IMR-90 (cell line): ENCODE measurements at regions not wholly inside any gene's neighbourhood (a gene's known extent, or its start where the extent isn't known, plus 50 kb on each side); places are given as distances from the start of the nearest gene placed in this dataset.

Experiments
- ATAC-seq: fragments of 200-7000 bp; cut with Tn5 transposase; 2 replicates; pipeline ENCODE4 v1.9.1; 2020; ENCODE audit warnings: low read depth, mild to moderate bottlenecking, moderate library complexity
- BruUV-seq: library from RNA; stranded (reverse); fragments of 400-500 nt; replicated peaks from 2 replicates; lab custom pipeline; 2021; lab: Mats Ljungman, UMichigan
- CTCF ChIA-PET: fragments of 300-600 bp; formaldehyde crosslinking; extraction: SDS; loops from one replicate; lab custom pipeline; 2021; ENCODE audit warnings: antibody characterized with exemption; lab: Yijun Ruan, JAX
- POLR2A ChIA-PET: fragments of 300-600 bp; sonication (Branson Sonifier 250); formaldehyde crosslinking; loops from one replicate; lab custom pipeline; 2022; ENCODE audit warnings: antibody characterized with exemption; ENCODE audit not compliant: unreplicated experiment; lab: Charles Lee
- DNase-seq: peaks from one replicate; pipeline ENCODE4 v3.0.0; 2013
- H2AFZ ChIP-seq: replicated peaks from 2 replicates; pipeline ENCODE3; 2013; ENCODE audit warnings: low read length, mild to moderate bottlenecking; ENCODE audit not compliant: poor library complexity
- H2AK5ac ChIP-seq: 2 replicates; pipeline ENCODE4 v1.6.1; 2013; ENCODE audit warnings: low read depth, low read length, inconsistent platforms
- H2AK9ac ChIP-seq: replicated peaks from 2 replicates; pipeline ENCODE3; 2013; ENCODE audit warnings: mild to moderate bottlenecking, low read depth, low read length, moderate library complexity; ENCODE audit not compliant: poor library complexity
- H2BK120ac ChIP-seq: 2 replicates; pipeline ENCODE4 v1.6.1; 2013; ENCODE audit warnings: low read depth, low read length, inconsistent platforms
- H2BK15ac ChIP-seq: 3 replicates; pipeline ENCODE4 v1.6.1; 2013; ENCODE audit warnings: low read depth, low read length, inconsistent platforms
- H2BK20ac ChIP-seq: 2 replicates; pipeline ENCODE4 v1.6.1; 2013; ENCODE audit warnings: low read depth, mild to moderate bottlenecking, inconsistent platforms, low read length, moderate library complexity
- H2BK5ac ChIP-seq: 2 replicates; pipeline ENCODE4 v1.6.1; 2013; ENCODE audit warnings: mild to moderate bottlenecking, low read depth, low read length, inconsistent platforms; ENCODE audit not compliant: poor library complexity, severe bottlenecking
- H3K14ac ChIP-seq: replicated peaks from 2 replicates; pipeline ENCODE4 v1.6.1; 2013; ENCODE audit warnings: low read depth, low read length, inconsistent platforms
- H3K18ac ChIP-seq: 2 replicates; pipeline ENCODE4 v1.6.1; 2013; ENCODE audit warnings: low read depth, low read length, control low read depth
- H3K23ac ChIP-seq: 2 replicates; pipeline ENCODE4 v1.6.1; 2013; ENCODE audit warnings: low read depth, low read length, inconsistent platforms
- H3K27ac ChIP-seq: 2 replicates; pipeline ENCODE4 v1.5.1; 2013; ENCODE audit warnings: mild to moderate bottlenecking, control low read depth, low read length; ENCODE audit not compliant: insufficient read depth
- H3K27me3 ChIP-seq: 2 replicates; pipeline ENCODE4 v1.6.1; 2013; ENCODE audit warnings: low read length; ENCODE audit not compliant: control insufficient read depth, insufficient read depth
- H3K36me3 ChIP-seq: 2 replicates; pipeline ENCODE4 v1.6.1; 2013; ENCODE audit warnings: low read length, mixed read lengths; ENCODE audit not compliant: control insufficient read depth, insufficient read depth
- H3K4ac ChIP-seq: 2 replicates; pipeline ENCODE4 v1.6.1; 2013; ENCODE audit warnings: low read depth, low read length, inconsistent platforms
- H3K4me1 ChIP-seq: 2 replicates; pipeline ENCODE4 v1.6.1; 2013; ENCODE audit warnings: low read length, mixed read lengths; ENCODE audit not compliant: control insufficient read depth, insufficient read depth
- H3K4me2 ChIP-seq: 2 replicates; pipeline ENCODE4 v1.6.1; 2013; ENCODE audit warnings: low read depth, mild to moderate bottlenecking, control low read depth, low read length, moderate library complexity
- H3K4me3 ChIP-seq: 2 replicates; pipeline ENCODE4 v1.5.1; 2013; ENCODE audit warnings: low read depth, mild to moderate bottlenecking, control low read depth, low read length, moderate library complexity; ENCODE audit not compliant: insufficient read depth
- H3K56ac ChIP-seq: 2 replicates; pipeline ENCODE4 v1.6.1; 2013; ENCODE audit warnings: low read length, inconsistent platforms; ENCODE audit not compliant: insufficient read depth; ENCODE audit errors: extremely low read depth
- H3K79me1 ChIP-seq, 2 experiments: 2 replicates each; pipeline ENCODE4 v1.6.1; 2013; ENCODE audit warnings: low read length in 2 of 2, inconsistent platforms in 1 of 2, low read depth in 1 of 2
- H3K9ac ChIP-seq: 2 replicates; pipeline ENCODE4 v1.6.1; 2013; ENCODE audit warnings: low read depth, low read length, control low read depth
- H3K9me1 ChIP-seq: 2 replicates; pipeline ENCODE4 v1.6.1; 2013; ENCODE audit warnings: low read length, inconsistent platforms; ENCODE audit not compliant: insufficient read depth
- H3K9me3 ChIP-seq: 2 replicates; pipeline ENCODE4 v1.6.1; 2013; ENCODE audit warnings: low read length; ENCODE audit not compliant: control insufficient read depth, insufficient read depth
- H4K20me1 ChIP-seq: 2 replicates; pipeline ENCODE4 v1.6.1; 2013; ENCODE audit warnings: low read length, inconsistent platforms; ENCODE audit not compliant: insufficient read depth
- H4K5ac ChIP-seq: 2 replicates; pipeline ENCODE4 v1.6.1; 2013; ENCODE audit warnings: mild to moderate bottlenecking, low read depth, low read length, control low read depth
- H4K8ac ChIP-seq, 2 experiments: 2 replicates each; pipeline ENCODE4 v1.6.1; 2013; ENCODE audit warnings: low read depth in 2 of 2, low read length in 2 of 2, control low read depth in 1 of 2, inconsistent platforms in 1 of 2
- H4K91ac ChIP-seq: 2 replicates; pipeline ENCODE4 v1.6.1; 2013; ENCODE audit warnings: low read depth, low read length, inconsistent platforms; ENCODE audit not compliant: insufficient read depth
- MXI1 ChIP-seq: IDR thresholded peaks from 2 replicates; pipeline ENCODE4 v1.6.1; 2012; ENCODE audit warnings: low read depth, mild to moderate bottlenecking, low read length, moderate library complexity, borderline replicate concordance
- WGBS, 2 experiments: methylation state at CpG; one replicate each; pipeline versions ENCODE4 v1.1.5 to v1.1.7; 2013; ENCODE audit warnings: missing lambda C conversion rate in 2 of 2; ENCODE audit not compliant: insufficient read length in 1 of 2; ENCODE audit errors: extremely low coverage in 2 of 2; 5-methylcytosine and 5-hydroxymethylcytosine counted together
- dilution Hi-C: fragments of 300-500 bp; cut with HindIII; formaldehyde crosslinking; loops from one replicate; pipeline ENCODE4 v1.14.3; 2018; ENCODE audit warnings: low sequenced_read_pairs; ENCODE audit not compliant: unreplicated experiment
- in situ Hi-C: fragments of 300-500 bp; cut with MboI; formaldehyde crosslinking; loops from 3 replicates; pipeline ENCODE4 v1.14.3; 2019; ENCODE audit warnings: low sequenced_read_pairs, inconsistent platforms, mixed read lengths
- intact Hi-C: fragments of 100-400 bp; cut with micrococcal nuclease; formaldehyde crosslinking; loops from 2 replicates; pipeline ENCODE4 v1.10.0; 2022

DNA sequence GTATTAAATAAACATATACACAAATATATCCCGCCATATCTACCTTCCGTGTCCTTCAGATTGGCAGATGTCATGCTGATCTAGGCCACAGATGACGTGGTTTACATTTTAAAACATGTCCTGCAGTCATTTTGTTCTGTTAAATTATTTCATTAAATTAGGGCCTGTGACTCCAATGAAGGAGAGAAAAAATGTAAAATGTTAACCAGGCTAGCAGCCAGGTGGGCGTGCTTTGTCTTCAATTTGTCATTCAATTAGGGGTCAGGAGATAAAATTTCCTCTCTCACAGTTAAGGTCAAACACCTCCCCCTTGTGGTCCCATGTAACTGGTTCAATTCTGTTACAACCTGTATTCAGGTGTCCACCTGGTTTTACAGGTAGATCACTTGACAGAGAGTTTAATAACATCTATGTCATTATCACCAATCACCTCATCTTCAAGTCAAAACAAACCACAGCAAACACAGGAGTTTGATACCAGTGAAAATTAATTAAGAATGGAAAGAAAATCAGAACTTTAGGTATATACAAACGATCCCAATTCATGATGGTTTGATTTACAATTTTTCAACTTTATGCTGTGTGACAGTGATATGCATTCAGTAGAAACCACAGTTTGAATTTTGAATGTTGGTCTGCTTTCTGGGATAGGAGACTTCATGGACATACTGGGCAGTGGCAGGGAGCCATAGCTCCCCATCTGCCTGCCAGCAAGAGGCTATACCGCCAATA is 339.4 kb downstream of the CMPK2 start:
- Histone ChIP-seq H3K27ac (no peak overlapping the region), H3K27me3 (no peaks in the 10 kb centered on the region), H2AK9ac (no peak overlapping the region), H3K4ac (no peak overlapping the region), H3K9ac (no peak overlapping the region), H3K18ac (no peak overlapping the region), H3K14ac (no peak overlapping the region), H4K5ac (no peak overlapping the region), H2BK15ac (no peak overlapping the region), H4K91ac (no peak overlapping the region), H2BK120ac (no peak overlapping the region), H2AFZ (no peak overlapping the region), H3K4me3 (no peak overlapping the region), H2BK20ac (no peak overlapping the region), H2AK5ac (no peak overlapping the region), H4K20me1 (no peaks in the 10 kb centered on the region), H3K9me1 (no peaks in the 10 kb centered on the region), H3K4me2 (no peak overlapping the region), H4K8ac (no peak overlapping the region), H3K9me3 (no peaks in the 10 kb centered on the region), H3K36me3 (no peaks in the 10 kb centered on the region), H3K79me1 (no peaks in the 10 kb centered on the region), H3K23ac (no peak overlapping the region), H3K56ac (no peak overlapping the region), H2BK5ac (no peak overlapping the region), H3K4me1 (peaks cover 2% of the 10 kb centered on the region; the same call in 1 of the 2 replicates)
- BruUV-seq = no TSS peak
- intact Hi-C loops = no loop called here
- CTCF ChIA-PET = no interaction called here
- no CpG with 5 or more reads among the region's 6 CpGs for WGBS, 2 experiments
- POLR2A ChIA-PET = no interaction called here
- ATAC-seq (no peak), DNase-seq (no peak)
- in situ Hi-C loops = no loop called here
- no peak for TF ChIP-seq MXI1
- dilution Hi-C loops = no loop called here
